Stimulated activated CD4-positive, alpha-beta T cell treated with anti-CD3 and anti-CD28 coated beads, Interleukin-4, amount 100 ng/mL, for 4 hours (primary cell): ENCODE measurements at regions not wholly inside any gene's neighbourhood (a gene's known extent, or its start where the extent isn't known, plus 50 kb on each side); places are given as distances from the start of the nearest gene placed in this dataset.
"Not testable (repeated sequence)": the region's sequence is repeated elsewhere in the genome, so short reads cannot be mapped to it uniquely, and the experiment has no call there.

Experiments
- DNase-seq, 2 experiments: peaks; one replicate each; pipeline ENCODE4 v3.0.0-alpha.2; 2020

DNA sequence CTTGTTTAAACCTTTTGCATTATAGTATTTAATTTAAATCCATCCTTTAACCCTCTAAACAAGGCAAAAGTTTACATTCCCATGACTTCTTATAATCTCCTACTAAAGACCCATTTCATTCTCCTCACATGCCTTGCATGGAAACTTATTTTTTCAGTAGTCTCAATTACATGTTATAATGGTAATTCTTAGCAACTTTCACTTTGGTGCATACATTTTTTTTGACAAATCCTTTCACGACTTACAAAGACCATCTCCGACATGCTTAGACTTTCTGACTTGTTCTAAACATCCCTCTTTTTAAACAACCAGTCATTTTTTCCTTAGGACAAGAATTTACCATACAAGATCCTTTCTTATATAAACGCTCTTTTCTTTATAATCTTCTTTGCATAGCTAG lies 615.4 kb upstream of the GBE1 start:
- DNase-seq: no peak

DNA sequence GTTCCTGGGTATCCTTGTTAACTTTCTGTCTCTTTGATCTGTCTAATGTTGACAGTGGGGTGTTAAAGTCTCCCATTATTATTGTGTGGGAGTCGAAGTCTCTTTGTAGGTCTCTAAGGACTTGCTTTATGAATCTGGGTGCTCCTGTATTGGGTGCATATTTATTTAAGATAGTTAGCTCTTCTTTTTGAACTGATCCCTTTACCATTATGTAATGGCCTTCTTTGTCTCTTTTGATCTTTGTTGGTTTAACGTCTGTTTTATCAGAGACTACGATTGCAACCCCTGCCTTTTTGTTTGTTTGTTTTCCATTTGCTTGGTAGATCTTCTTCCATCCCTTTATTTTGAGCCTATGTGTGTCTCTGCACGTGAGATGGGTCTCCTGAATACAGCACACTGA lies 612.4 kb upstream of the GBE1 start:
- not testable (repeated sequence) for DNase-seq

DNA sequence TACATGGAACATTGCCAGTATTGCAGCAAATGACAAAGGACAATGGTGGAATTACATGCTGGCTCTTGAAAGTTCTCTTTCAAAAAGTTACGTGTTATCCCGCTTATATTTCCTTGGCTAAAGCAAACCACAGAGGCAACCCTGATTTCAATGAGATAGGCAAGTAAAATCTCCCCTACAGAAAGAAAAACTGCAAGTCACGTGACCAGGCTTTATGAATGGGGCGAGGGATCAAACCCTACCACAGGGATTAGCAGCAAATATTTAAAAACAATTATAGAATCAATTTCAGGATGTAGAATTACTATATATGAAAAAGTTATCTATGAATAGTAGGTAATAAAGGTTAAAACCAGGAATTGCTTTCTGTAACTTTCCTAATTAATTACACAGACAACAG lies 603.4 kb upstream of the GBE1 start:
- no peak for DNase-seq

GRCh38 chr3:82363131-82363530 lies 601.7 kb upstream of the GBE1 start:
- DNase-seq: no peak

- DNase-seq: no peak
Measured at GRCh38 chr3:82355228-82355627, 593.8 kb upstream of the GBE1 start.

DNA sequence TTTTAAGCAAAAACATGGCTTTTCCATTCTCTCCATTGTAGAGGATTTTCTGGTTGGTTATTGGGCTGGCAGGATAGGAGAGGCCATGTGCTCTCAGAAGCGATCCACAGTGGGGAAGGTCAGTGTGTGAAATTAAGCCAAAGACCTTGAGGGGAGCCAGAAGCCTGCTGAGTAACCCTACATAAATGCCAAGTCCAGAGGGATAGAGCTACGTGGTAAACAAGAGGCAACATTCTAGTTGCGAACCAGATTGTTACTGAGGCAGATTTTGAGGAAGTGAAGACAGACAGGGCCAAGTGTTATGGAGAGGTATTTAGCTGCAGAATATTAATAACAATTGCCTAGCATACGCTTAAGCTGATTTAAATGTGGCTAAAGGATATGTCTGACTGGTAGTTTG lies 592.8 kb upstream of the GBE1 start:
- no peak for DNase-seq

GRCh38 chr3:82353306-82354171 lies 592.1 kb upstream of the GBE1 start:
- DNase-seq: no peak

DNA sequence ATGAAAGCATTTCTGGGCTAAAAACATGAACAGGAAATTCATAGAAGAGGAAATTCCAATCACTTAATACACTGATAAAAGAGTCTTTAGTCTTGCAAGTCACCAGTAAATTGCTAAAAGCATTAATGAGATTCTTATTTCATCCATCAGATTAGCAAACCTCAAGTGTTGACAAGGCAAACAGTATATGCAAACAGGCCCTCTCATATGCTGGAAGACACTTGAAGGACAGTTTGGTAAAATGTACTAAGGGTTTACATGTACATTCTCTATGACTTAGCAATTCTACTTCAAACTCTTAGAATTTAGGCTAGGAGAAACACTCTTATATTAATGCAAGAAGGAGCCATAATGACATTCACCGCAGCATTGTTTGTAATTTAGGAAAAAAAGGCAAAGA lies 586.1 kb upstream of the GBE1 start:
- no peak for DNase-seq

DNA sequence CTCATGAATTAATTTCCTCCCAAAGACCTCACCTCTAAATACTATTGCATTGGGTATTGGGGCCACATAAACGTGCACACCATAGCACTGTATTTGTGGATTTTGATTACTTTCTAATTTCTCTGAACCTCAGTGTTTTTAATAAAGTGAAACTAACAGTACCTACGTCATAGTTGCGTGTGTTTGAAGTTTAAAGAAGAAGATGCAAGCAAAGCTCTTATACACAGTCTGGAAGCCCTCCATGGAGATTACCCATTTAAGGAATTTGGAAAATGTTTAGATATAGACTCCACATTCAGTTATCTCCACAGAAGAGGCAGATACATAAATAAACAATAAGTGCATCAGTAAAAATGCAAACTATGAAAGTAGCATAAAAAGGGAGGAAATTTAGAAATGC lies 581.1 kb upstream of the GBE1 start:
- DNase-seq: no peak

GRCh38 chr3:82329300-82329699 lies 567.9 kb upstream of the GBE1 start:
- DNase-seq: no peak

- DNase-seq: no peak
Measured at GRCh38 chr3:82311901-82312300, 550.5 kb upstream of the GBE1 start.

DNA sequence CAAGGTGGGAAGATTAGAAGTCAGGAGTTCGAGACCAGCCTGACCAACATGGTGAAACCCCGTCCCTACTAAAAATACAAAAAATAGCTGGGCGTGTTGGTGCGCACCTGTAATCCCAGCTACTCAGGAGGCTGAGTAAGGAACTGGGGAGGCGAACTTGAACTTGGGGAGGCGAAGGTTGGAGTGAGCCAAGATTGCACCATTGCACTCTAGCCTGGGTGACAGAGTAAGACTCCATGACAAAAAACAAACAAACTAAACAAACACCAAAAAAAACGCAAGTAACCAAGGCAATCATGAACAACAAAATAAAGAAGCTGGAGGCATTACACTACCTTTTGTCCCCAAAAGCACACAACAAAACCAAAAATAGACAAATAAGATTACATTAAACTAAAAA lies 547.3 kb upstream of the GBE1 start:
- DNase-seq: no peak

GRCh38 chr3:82306189-82306588 lies 544.7 kb upstream of the GBE1 start:
- no peak for DNase-seq

- no peak for DNase-seq
Measured at GRCh38 chr3:82294609-82295008, 533.2 kb upstream of the GBE1 start.

GRCh38 chr3:82293867-82294266 lies 532.4 kb upstream of the GBE1 start:
- no peak for DNase-seq

- DNase-seq: no peak
Measured at GRCh38 chr3:82293435-82293834, 532.0 kb upstream of the GBE1 start.

GRCh38 chr3:82287562-82287961 lies 526.1 kb upstream of the GBE1 start:
- no peak for DNase-seq

DNA sequence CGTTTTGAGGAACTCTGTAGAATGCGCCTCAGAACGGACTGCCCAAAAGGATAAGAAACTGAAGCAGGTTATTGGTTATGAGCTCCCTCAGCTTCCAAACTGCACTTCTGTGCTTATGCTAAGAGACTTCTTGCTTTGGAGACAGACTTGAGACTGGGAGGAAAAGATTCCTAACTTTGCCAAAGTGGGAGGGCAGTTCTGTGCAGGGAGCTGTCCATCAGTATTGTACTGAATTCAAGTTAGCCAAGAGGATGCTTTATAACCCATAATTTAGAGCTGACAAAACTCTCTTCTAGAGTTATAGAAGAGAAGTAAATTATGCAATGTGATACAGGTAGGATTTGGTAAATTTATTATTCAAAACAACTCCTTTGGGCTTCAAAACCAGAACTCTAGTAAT lies 519.8 kb upstream of the GBE1 start:
- DNase-seq: no peak

DNA sequence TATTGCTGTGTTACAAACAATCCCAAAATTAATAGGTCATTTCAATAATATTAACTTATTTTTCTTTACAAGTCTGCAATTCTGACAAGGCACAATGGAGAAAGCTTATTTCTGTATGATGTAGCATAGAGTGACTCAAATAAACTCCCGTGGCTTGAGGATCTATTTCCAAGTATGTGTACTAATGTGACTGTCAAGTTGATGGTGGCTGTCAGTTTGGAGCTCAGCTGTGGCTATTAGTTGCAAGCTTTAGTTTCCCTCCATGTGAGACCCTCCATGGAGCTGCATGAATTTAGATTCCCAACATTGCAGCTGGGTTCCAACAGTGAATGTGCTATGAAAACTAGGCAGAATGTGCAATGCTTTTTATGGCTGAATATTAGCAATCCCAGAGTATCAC lies 515.5 kb upstream of the GBE1 start:
- DNase-seq: no peak

GRCh38 chr3:82274897-82275296 lies 513.5 kb upstream of the GBE1 start:
- DNase-seq: no peak

GRCh38 chr3:82265747-82266146 lies 504.3 kb upstream of the GBE1 start:
- no peak for DNase-seq

GRCh38 chr3:82262193-82262592 lies 500.7 kb upstream of the GBE1 start:
- DNase-seq: no peak

- no peak for DNase-seq
Measured at GRCh38 chr3:82261637-82262036, 500.2 kb upstream of the GBE1 start.

DNA sequence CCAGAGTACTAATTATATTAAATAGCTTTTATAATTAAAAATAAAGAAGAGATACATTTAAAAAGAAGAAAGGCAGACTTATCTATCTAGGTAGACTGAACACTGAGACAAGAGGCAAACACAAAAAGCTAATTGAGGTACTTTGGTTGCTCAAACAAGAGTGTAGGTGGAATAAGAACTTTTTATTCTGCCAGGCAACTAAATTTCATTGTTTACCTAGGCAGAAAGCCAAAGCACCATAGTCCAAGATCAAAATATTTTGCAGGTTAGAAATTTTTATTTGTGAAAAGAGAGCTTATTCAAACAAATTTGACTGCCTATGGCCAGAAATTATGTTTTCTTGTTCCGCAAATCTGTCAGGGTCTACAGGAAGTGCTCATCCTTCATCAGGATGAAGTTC lies 499.6 kb upstream of the GBE1 start:
- DNase-seq: no peak

GRCh38 chr3:82259994-82260393 lies 498.5 kb upstream of the GBE1 start:
- no peak for DNase-seq
